HFF-Myc (cell line): ENCODE measurements at regions not wholly inside any gene's neighbourhood (a gene's known extent, or its start where the extent isn't known, plus 50 kb on each side); places are given as distances from the start of the nearest gene placed in this dataset.

Source experiments
- DNase-seq: peaks from one replicate; pipeline ENCODE4 v3.0.0-alpha.2; 2011; ENCODE audit warnings: low read depth; ENCODE audit errors: extremely low read depth
- H3K4me3 ChIP-seq: replicated peaks from 2 replicates; pipeline ENCODE4 v1.5.1; 2011; ENCODE audit warnings: low read depth, mild to moderate bottlenecking, control low read depth, low read length
- CTCF ChIP-seq: IDR thresholded peaks from 2 replicates; pipeline ENCODE4 v1.5.1; 2012; ENCODE audit warnings: mild to moderate bottlenecking, low read depth, low read length, control low read depth; ENCODE audit errors: missing control alignments

GRCh38 chr18:56191334-56191733 is 447.1 kb downstream of the TXNL1 start:
- TF ChIP-seq CTCF = no peak
- DNase-seq = no peak
- H3K4me3 ChIP-seq = no peak overlapping the region

- no peak overlapping the region for H3K4me3 ChIP-seq
- no peak for TF ChIP-seq CTCF
- no peak for DNase-seq
Observed at GRCh38 chr18:56189615-56190014, 448.8 kb downstream of the TXNL1 start.

- TF ChIP-seq CTCF = no peak
- no peak for DNase-seq
- no peak overlapping the region for H3K4me3 ChIP-seq
Observed at GRCh38 chr18:56188529-56189275, 449.7 kb downstream of the TXNL1 start.

- TF ChIP-seq CTCF = no peak
- H3K4me3 ChIP-seq = no peak overlapping the region
- no peak for DNase-seq
Observed at GRCh38 chr18:56186319-56186718, 452.1 kb downstream of the TXNL1 start.

GRCh38 chr18:56185126-56185525 is 453.3 kb downstream of the TXNL1 start:
- no peak for DNase-seq
- no peak overlapping the region for H3K4me3 ChIP-seq
- no peak for TF ChIP-seq CTCF

GRCh38 chr18:56176751-56177150 is 461.6 kb downstream of the TXNL1 start:
- no peak for DNase-seq
- TF ChIP-seq CTCF = no peak
- H3K4me3 ChIP-seq = no peak overlapping the region
